Naive thymus-derived CD4-positive, alpha-beta T cell (primary cell): ENCODE measurements at regions not wholly inside any gene's neighbourhood (a gene's known extent, or its start where the extent isn't known, plus 50 kb on each side); places are given as distances from the start of the nearest gene placed in this dataset.
A peak's percentile ranks its signal among the peaks of the same experiment; 100 is the strongest.

Experiments
- ATAC-seq: fragments of 150-1000 bp; cut with Tn5 transposase; 2 replicates; pipeline ENCODE4 v1.10.0; 2021; ENCODE audit warnings: mild to moderate bottlenecking, moderate library complexity
- CTCF ChIA-PET: fragments of 350-600 bp; sonication (Branson Sonifier 250); formaldehyde crosslinking; loops from one replicate; lab custom pipeline; 2021; ENCODE audit warnings: antibody characterized with exemption; lab: Charles Lee
- POLR2A ChIA-PET: fragments of 350-600 bp; sonication (Branson Sonifier 250); formaldehyde crosslinking; loops from one replicate; lab custom pipeline; 2021; ENCODE audit warnings: antibody characterized with exemption, inconsistent platforms; lab: Charles Lee
- DNase-seq, 9 donors: peaks; one replicate each; pipeline versions ENCODE4 v3.0.0 to v3.0.0-alpha.2; 2020 to 2022; ENCODE audit warnings: mixed read lengths in 1 of 9
- H3K27ac ChIP-seq: one replicate; pipeline ENCODE4 v1.7.0; 2013; ENCODE audit warnings: mild to moderate bottlenecking, low read depth, low read length, moderate library complexity
- H3K27me3 ChIP-seq, 2 donors: one replicate each; pipeline ENCODE4 v1.7.0; 2013; ENCODE audit warnings: low read length in 2 of 2, mild to moderate bottlenecking in 2 of 2, moderate library complexity in 2 of 2; ENCODE audit not compliant: control insufficient read depth in 2 of 2, insufficient read depth in 2 of 2
- H3K36me3 ChIP-seq, 3 experiments: 1 replicate in 2 of 3; 2 replicates in 1 of 3; pipeline ENCODE4 v1.7.0; 2013; ENCODE audit warnings: low read length in 3 of 3, mild to moderate bottlenecking in 3 of 3, moderate library complexity in 1 of 3; ENCODE audit not compliant: insufficient read depth in 3 of 3, control insufficient read depth in 2 of 3
- H3K4me1 ChIP-seq, 2 donors: one replicate each; pipeline ENCODE4 v1.7.0; 2013; ENCODE audit warnings: low read length in 2 of 2, mild to moderate bottlenecking in 2 of 2, moderate library complexity in 1 of 2; ENCODE audit not compliant: control insufficient read depth in 2 of 2, insufficient read depth in 2 of 2
- H3K4me3 ChIP-seq: 2 replicates; pipeline ENCODE4 v1.7.0; 2013; ENCODE audit warnings: mild to moderate bottlenecking, low read length
- H3K9me3 ChIP-seq, 3 experiments: 1 replicate in 2 of 3; 2 replicates in 1 of 3; pipeline ENCODE4 v1.7.0; 2013; ENCODE audit warnings: low read length in 3 of 3; ENCODE audit not compliant: control insufficient read depth in 2 of 3
- H3K27ac Mint-ChIP-seq, 9 donors: one replicate each; pipeline ENCODE4 v1.8.0; 2020 to 2022; ENCODE audit warnings: mixed read lengths in 9 of 9, mild to moderate bottlenecking in 8 of 9, moderate library complexity in 5 of 9, inconsistent platforms in 2 of 9
- H3K27me3 Mint-ChIP-seq, 5 donors: one replicate each; pipeline ENCODE4 v1.8.0; 2021 to 2022; ENCODE audit warnings: mixed read lengths in 5 of 5, mild to moderate bottlenecking in 1 of 5
- H3K36me3 Mint-ChIP-seq, 5 donors: one replicate each; pipeline ENCODE4 v1.8.0; 2020 to 2022; ENCODE audit warnings: mixed read lengths in 5 of 5, mild to moderate bottlenecking in 3 of 5, inconsistent platforms in 1 of 5
- H3K4me1 Mint-ChIP-seq, 7 donors: one replicate each; pipeline ENCODE4 v1.8.0; 2020 to 2022; ENCODE audit warnings: mixed read lengths in 7 of 7, mild to moderate bottlenecking in 3 of 7, inconsistent platforms in 1 of 7
- H3K4me3 Mint-ChIP-seq, 10 donors: one replicate each; pipeline ENCODE4 v1.8.0; 2020 to 2022; ENCODE audit warnings: mild to moderate bottlenecking in 10 of 10, mixed read lengths in 10 of 10, moderate library complexity in 6 of 10, inconsistent platforms in 2 of 10
- H3K9me3 Mint-ChIP-seq, 11 donors: one replicate each; pipeline ENCODE4 v1.8.0; 2020 to 2022; ENCODE audit warnings: mixed read lengths in 11 of 11, mild to moderate bottlenecking in 4 of 11, inconsistent platforms in 1 of 11, moderate library complexity in 1 of 11
- intact Hi-C, 2 donors: fragments of 100-400 bp; cut with micrococcal nuclease; formaldehyde crosslinking; loops; one replicate each; pipeline ENCODE4 v1.15.1; 2023

DNA sequence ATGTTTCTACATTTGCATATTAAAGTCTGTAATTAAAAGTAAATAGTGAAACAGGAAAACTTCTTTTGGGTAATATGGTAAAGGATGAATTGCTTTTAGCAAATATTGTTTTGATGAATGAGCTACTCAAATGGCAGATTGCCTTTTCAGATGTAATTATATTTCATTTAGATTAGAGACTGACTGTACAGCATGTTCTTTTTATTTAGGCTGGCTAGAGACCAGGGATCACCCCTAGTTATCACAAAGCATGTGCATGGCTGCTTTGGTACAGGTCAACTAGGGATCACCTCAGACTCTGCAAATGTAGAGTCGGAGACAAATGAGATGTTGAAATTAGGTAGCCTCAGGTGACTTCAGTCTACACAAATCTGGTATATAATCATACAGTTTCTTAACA is 214.9 kb upstream of the SEMA6A start:
- no peaks in the 10 kb centered on the region for H3K9me3 ChIP-seq
- Mint-ChIP-seq H3K4me1 (no peaks in the 10 kb centered on the region), H3K9me3 (peaks cover 0 to 11% (median 3%) of the 10 kb centered on the region in 11 donors), H3K27me3 (no peaks in the 10 kb centered on the region), H3K36me3 (no peaks in the 10 kb centered on the region), H3K27ac (no peak overlapping the region), H3K4me3 (no peak overlapping the region)
- CTCF ChIA-PET = no interaction called here
- no peaks in the 10 kb centered on the region for H3K27me3 ChIP-seq
- POLR2A ChIA-PET = no interaction called here
- H3K4me1 ChIP-seq = no peaks in the 10 kb centered on the region
- H3K36me3 ChIP-seq = no peaks in the 10 kb centered on the region
- intact Hi-C loops = no loop called here
- H3K4me3 ChIP-seq = no peak overlapping the region
- ATAC-seq (no peak), DNase-seq (no peak)
- no peak overlapping the region for H3K27ac ChIP-seq

DNA sequence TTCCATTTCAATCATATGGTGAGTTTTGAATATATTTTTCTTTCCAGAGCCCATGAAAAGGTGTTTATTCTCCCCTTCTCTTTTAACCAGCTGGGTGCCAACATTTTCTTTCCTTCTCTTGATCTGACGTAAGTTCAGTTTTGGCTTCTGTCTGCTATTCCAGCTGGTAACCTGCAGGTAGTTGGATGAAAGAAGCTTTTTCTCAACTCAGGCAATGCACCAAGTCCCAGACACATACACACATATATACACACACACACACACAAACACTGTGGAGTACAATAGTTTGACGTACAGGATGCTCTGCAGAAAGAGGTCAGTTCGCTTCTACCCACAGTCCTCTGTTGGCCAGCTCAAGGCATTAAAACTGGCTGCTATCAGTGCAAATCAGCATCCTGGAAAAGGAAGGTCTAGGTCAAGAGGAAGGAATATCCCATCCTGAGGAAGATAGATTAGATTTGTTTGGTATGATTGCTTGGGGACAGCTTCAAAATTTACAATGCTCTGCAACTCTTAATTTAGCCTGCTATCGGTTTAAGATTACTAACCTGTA is 214.3 kb upstream of the SEMA6A start:
- Histone ChIP-seq H3K27ac (no peak overlapping the region), H3K27me3 (no peaks in the 10 kb centered on the region), H3K9me3 (no peaks in the 10 kb centered on the region), H3K4me3 (no peak overlapping the region), H3K4me1 (no peaks in the 10 kb centered on the region), H3K36me3 (no peaks in the 10 kb centered on the region)
- no peaks in the 10 kb centered on the region for H3K27me3 Mint-ChIP-seq
- ATAC-seq (no peak), DNase-seq (no peak)
- no peaks in the 10 kb centered on the region for H3K36me3 Mint-ChIP-seq
- no peaks in the 10 kb centered on the region for H3K4me1 Mint-ChIP-seq
- POLR2A ChIA-PET = no interaction called here
- peaks cover 0 to 11% (median 3%) of the 10 kb centered on the region in 11 donors for H3K9me3 Mint-ChIP-seq
- intact Hi-C loops = no loop called here
- H3K4me3 Mint-ChIP-seq = no peak overlapping the region
- no peak overlapping the region for H3K27ac Mint-ChIP-seq
- CTCF ChIA-PET = no interaction called here

DNA sequence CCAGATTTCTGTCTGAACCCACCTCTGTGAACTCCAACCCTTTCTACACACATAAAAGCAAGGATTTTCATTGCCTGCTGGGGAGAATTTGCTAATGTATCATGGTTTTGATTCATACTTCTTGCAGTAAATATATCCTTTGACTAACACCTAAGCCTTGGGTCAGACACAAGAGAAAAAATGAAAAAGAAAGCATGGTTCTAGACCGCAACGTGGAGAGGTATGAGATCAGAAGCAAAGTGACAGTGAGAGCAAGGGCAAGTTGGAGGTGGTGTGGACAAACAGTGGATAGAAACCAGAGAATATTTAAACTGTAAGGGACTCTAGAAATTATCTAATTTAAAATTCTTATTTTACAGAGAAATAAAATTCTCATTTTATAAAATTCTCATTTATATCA is 212.9 kb upstream of the SEMA6A start:
- CTCF ChIA-PET = no interaction called here
- Histone ChIP-seq H3K9me3 (no peaks in the 10 kb centered on the region), H3K4me1 (no peaks in the 10 kb centered on the region), H3K27ac (no peak overlapping the region), H3K36me3 (no peaks in the 10 kb centered on the region), H3K27me3 (no peaks in the 10 kb centered on the region), H3K4me3 (no peak overlapping the region)
- Mint-ChIP-seq H3K4me1 (no peaks in the 10 kb centered on the region), H3K9me3 (peaks cover 0 to 19% (median 5%) of the 10 kb centered on the region in 11 donors), H3K36me3 (no peaks in the 10 kb centered on the region), H3K27ac (no peak overlapping the region), H3K4me3 (no peak overlapping the region), H3K27me3 (no peaks in the 10 kb centered on the region)
- DNase-seq (no peak), ATAC-seq (no peak)
- POLR2A ChIA-PET = no interaction called here
- intact Hi-C loops = no loop called here

DNA sequence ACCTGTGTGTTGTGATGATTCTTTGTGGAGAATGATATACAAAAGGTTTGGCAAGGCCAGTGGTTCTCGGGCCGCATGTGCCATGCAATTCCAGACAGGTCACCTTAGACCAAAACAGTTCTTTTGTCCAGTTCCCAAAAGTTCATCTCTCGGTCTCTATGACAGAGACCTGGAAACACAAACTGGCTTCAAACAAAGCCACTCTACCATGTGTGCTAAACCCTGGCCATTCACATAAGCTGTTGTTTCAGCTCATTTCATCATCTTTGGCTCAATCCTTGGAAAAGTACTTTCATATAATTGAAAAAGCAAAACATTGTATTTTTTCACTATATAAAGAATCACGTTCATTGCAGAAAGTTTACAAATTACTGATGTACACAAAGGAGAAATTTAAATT is 210.5 kb upstream of the SEMA6A start:
- H3K36me3 ChIP-seq = no peaks in the 10 kb centered on the region
- Mint-ChIP-seq H3K27me3 (no peaks in the 10 kb centered on the region), H3K36me3 (no peaks in the 10 kb centered on the region), H3K4me1 (no peaks in the 10 kb centered on the region), H3K27ac (no peak overlapping the region), H3K9me3 (peaks cover 0 to 14% (median 4%) of the 10 kb centered on the region in 11 donors), H3K4me3 (no peak overlapping the region)
- no peaks in the 10 kb centered on the region for H3K27me3 ChIP-seq
- no peak for DNase-seq
- no peaks in the 10 kb centered on the region for H3K4me1 ChIP-seq
- no peak overlapping the region for H3K27ac ChIP-seq
- ChIA-PET POLR2A (interaction anchor here (0.7 kb wide), 1 partner anchor 28 kb away, joined by 5 read pairs; no protein-coding TSS in a partner anchor), CTCF (no interaction called here)
- H3K9me3 ChIP-seq = no peaks in the 10 kb centered on the region
- no peak overlapping the region for H3K4me3 ChIP-seq
- intact Hi-C loops = no loop called here
- no peak for ATAC-seq

DNA sequence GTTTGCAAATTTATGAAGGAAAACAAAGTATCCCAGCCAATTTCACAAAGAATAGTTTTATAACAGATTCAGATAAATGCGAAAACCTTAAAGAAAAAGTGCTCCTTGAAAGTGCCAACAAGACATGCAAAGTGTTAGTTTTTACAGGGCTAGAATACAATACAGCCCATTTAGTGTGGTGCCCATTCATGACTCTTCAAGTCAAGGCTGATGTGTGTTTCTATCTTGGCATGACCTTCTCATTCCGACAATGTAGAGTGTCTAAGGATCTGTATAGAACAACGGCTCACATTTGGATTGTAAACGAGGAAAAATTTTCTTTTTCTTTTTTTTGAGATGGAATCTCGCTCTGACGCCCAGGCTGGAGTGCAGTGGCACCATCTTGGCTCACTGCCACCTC is 205.2 kb upstream of the SEMA6A start:
- Mint-ChIP-seq H3K9me3 (peaks cover 0 to 10% (median 2%) of the 10 kb centered on the region in 11 donors), H3K4me3 (no peak overlapping the region), H3K36me3 (no peaks in the 10 kb centered on the region), H3K27ac (no peak overlapping the region), H3K27me3 (peaks cover 0 to 6% (median 0%) of the 10 kb centered on the region in 5 donors), H3K4me1 (no peaks in the 10 kb centered on the region)
- Histone ChIP-seq H3K27me3 (no peaks in the 10 kb centered on the region), H3K9me3 (no peaks in the 10 kb centered on the region), H3K27ac (no peak overlapping the region), H3K4me3 (no peak overlapping the region), H3K36me3 (no peaks in the 10 kb centered on the region), H3K4me1 (no peaks in the 10 kb centered on the region)
- intact Hi-C loops = no loop called here
- DNase-seq (no peak), ATAC-seq (no peak)
- POLR2A ChIA-PET = no interaction called here
- CTCF ChIA-PET = no interaction called here

DNA sequence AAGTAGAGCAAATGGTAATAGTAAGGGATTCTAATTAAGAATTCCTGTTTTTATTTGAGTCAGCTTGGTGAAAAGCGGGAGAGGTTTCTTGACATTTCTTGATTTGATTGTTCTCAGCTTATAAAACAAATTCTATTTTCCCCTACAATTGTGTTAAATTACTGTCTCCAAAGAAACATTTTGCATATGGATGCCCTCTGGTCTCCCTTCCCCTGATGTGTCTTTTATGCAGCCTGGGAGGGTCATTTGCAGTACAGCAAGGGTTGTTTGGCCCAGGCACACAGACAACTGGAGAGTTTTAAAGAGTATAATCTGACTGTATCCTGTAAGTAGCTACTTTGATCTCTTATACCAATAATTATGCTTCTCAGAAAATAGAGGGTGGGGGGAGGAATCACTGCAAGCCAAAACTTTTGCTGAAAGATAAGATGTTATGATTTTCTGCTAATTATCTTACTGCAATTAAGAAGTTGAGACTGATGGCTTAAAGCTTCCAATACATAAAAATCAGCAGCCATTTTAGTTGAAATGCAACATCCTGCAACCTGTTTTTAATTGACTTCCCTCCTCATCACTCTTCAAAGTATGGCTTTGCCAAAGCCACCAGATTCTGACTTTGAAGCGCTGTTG is 204.1 kb upstream of the SEMA6A start:
- Histone ChIP-seq H3K4me1 (no peaks in the 10 kb centered on the region), H3K36me3 (no peaks in the 10 kb centered on the region), H3K9me3 (no peaks in the 10 kb centered on the region), H3K27me3 (no peaks in the 10 kb centered on the region), H3K27ac (no peak overlapping the region), H3K4me3 (no peak overlapping the region)
- H3K4me1 Mint-ChIP-seq = no peaks in the 10 kb centered on the region
- no peak overlapping the region for H3K4me3 Mint-ChIP-seq
- H3K36me3 Mint-ChIP-seq = no peaks in the 10 kb centered on the region
- intact Hi-C loops = no loop called here
- H3K27ac Mint-ChIP-seq = no peak overlapping the region
- POLR2A ChIA-PET = no interaction called here
- DNase-seq = no peak
- peaks cover 0 to 8% (median under 1%) of the 10 kb centered on the region in 11 donors for H3K9me3 Mint-ChIP-seq
- peaks cover 0 to 6% (median 0%) of the 10 kb centered on the region in 5 donors for H3K27me3 Mint-ChIP-seq
- CTCF ChIA-PET = no interaction called here
- no peak for ATAC-seq

DNA sequence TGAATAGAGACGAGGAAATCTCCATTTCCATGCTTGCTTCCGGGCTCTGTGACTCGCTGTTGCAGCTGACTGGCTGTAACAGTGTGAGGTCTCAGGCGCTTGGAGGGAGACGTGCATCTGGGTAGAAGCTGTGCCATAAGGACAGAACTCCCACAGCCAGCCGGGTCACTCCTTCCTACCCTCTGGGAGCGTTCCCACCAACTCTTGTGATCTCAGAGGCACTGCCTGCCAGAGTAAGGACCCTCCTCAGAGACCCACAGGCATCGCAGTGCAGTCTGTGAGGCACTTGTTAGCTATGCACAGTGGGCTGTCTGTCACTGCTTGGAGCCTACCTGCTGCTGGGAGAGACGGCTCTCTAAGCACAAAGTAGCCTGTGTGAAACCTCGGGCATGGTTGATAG is 203.4 kb upstream of the SEMA6A start:
- Histone ChIP-seq H3K9me3 (no peaks in the 10 kb centered on the region), H3K27me3 (no peaks in the 10 kb centered on the region), H3K4me3 (no peak overlapping the region), H3K4me1 (no peaks in the 10 kb centered on the region), H3K36me3 (no peaks in the 10 kb centered on the region), H3K27ac (no peak overlapping the region)
- ChIA-PET POLR2A (no interaction called here), CTCF (no interaction called here)
- ATAC-seq (peak; percentile 10), DNase-seq (no peak)
- Mint-ChIP-seq H3K36me3 (no peaks in the 10 kb centered on the region), H3K4me1 (no peaks in the 10 kb centered on the region), H3K9me3 (peaks cover 0 to 3% (median 0%) of the 10 kb centered on the region in 11 donors), H3K27ac (no peak overlapping the region), H3K4me3 (peak overlapping the region in 2 of 10 donors; percentile 1 to 6), H3K27me3 (peaks cover 0 to 6% (median 0%) of the 10 kb centered on the region in 5 donors)
- intact Hi-C loops = no loop called here
